Endothelial cell of umbilical vein (primary cell): ENCODE measurements at regions not wholly inside any gene's neighbourhood (a gene's known extent, or its start where the extent isn't known, plus 50 kb on each side); places are given as distances from the start of the nearest gene placed in this dataset.

Experiments
- BruUV-seq: library from RNA; stranded (reverse); fragments of 400-500 nt; replicated peaks from 2 replicates; lab custom pipeline; 2021; lab: Mats Ljungman, UMichigan
- CTCF ChIA-PET: fragments of 300-600, 350-600 bp; sonication (Branson Sonifier 250); formaldehyde crosslinking; loops from one replicate; lab custom pipeline; 2021; ENCODE audit warnings: antibody characterized with exemption, inconsistent platforms; lab: Charles Lee
- POLR2A ChIA-PET: fragments of 300-600, 350-600 bp; sonication (Branson Sonifier 250); formaldehyde crosslinking; loops from one replicate; lab custom pipeline; 2021; ENCODE audit warnings: antibody characterized with exemption, inconsistent platforms; lab: Charles Lee
- DNase-seq: peaks from one replicate; pipeline ENCODE4 v3.0.0-alpha.2; 2011; ENCODE audit warnings: low read depth, low spot score
- FAIRE-seq: peaks from 2 replicates; lab custom pipeline; 2011; peaks lifted over from hg19 to GRCh38; lab: Jason Lieb, UNC
- H2AFZ ChIP-seq: 2 replicates; pipeline ENCODE4 v1.6.0; 2012; ENCODE audit warnings: low read depth, low read length, control low read depth, inconsistent platforms
- H3K27ac ChIP-seq: 2 replicates; pipeline ENCODE4 v1.5.1; 2011; ENCODE audit warnings: low read depth, mild to moderate bottlenecking, control low read depth, low read length, moderate library complexity; ENCODE audit not compliant: insufficient read depth
- H3K27me3 ChIP-seq, 2 experiments: 2 replicates each; pipeline versions ENCODE4 v1.6.0 to v1.6.1; 2011; ENCODE audit warnings: low read length in 2 of 2, mixed read lengths in 1 of 2; ENCODE audit not compliant: control insufficient read depth in 2 of 2, insufficient read depth in 2 of 2
- H3K36me3 ChIP-seq, 2 experiments: 2 replicates in 1 of 2; 3 replicates in 1 of 2; pipeline ENCODE4 v1.5.1; 2011; ENCODE audit warnings: low read length in 2 of 2, mild to moderate bottlenecking in 1 of 2, moderate library complexity in 1 of 2; ENCODE audit not compliant: control insufficient read depth in 2 of 2, insufficient read depth in 2 of 2; ENCODE audit errors: extremely low read depth in 1 of 2
- H3K4me1 ChIP-seq: 3 replicates; pipeline ENCODE4 v1.5.1; 2011; ENCODE audit warnings: mild to moderate bottlenecking, low read length; ENCODE audit not compliant: control insufficient read depth, insufficient read depth; ENCODE audit errors: extremely low read depth
- H3K4me2 ChIP-seq: 2 replicates; pipeline ENCODE4 v1.6.1; 2011; ENCODE audit warnings: low read length, control low read depth, mixed read lengths; ENCODE audit not compliant: insufficient read depth
- H3K4me3 ChIP-seq, 3 experiments: fragments of 200-600 bp in 1 of 3; sonication (generic), shearing (Covaris generic) in 1 of 3; replicated peaks in 1 of 3; 2 replicates each; pipeline ENCODE4 v1.5.1; 2011 to 2016; ENCODE audit warnings: control low read depth in 3 of 3, low read length in 3 of 3, mild to moderate bottlenecking in 2 of 3, inconsistent platforms in 1 of 3, low read depth in 1 of 3, moderate library complexity in 1 of 3; ENCODE audit not compliant: insufficient read depth in 1 of 3
- H3K79me2 ChIP-seq: 2 replicates; pipeline ENCODE4 v1.6.0; 2012; ENCODE audit warnings: low read length, inconsistent platforms; ENCODE audit not compliant: control insufficient read depth, insufficient read depth
- H3K9ac ChIP-seq: replicated peaks from 2 replicates; pipeline ENCODE3; 2011; ENCODE audit warnings: low read length, control low read depth; ENCODE audit not compliant: insufficient read depth; ENCODE audit errors: extremely low read depth
- H3K9me1 ChIP-seq: replicated peaks from 3 replicates; pipeline ENCODE4 v1.6.0; 2011; ENCODE audit warnings: mild to moderate bottlenecking, low read length; ENCODE audit not compliant: control insufficient read depth, insufficient read depth; ENCODE audit errors: extremely low read depth
- H3K9me3 ChIP-seq: replicated peaks from 2 replicates; pipeline ENCODE4 v1.5.1; 2012; ENCODE audit warnings: low read length, inconsistent platforms; ENCODE audit not compliant: control insufficient read depth, insufficient read depth
- H4K20me1 ChIP-seq: replicated peaks from 2 replicates; pipeline ENCODE3; 2011; ENCODE audit warnings: mild to moderate bottlenecking, low read length; ENCODE audit not compliant: control insufficient read depth, insufficient read depth; ENCODE audit errors: extremely low read depth
- CTCF ChIP-seq, 2 donors: IDR thresholded peaks; 1 replicate in 1 of 2; 2 replicates in 1 of 2; pipeline ENCODE4 v1.5.1; 2011; ENCODE audit warnings: low read length in 2 of 2, mild to moderate bottlenecking in 2 of 2, moderate library complexity in 2 of 2, control low read depth in 1 of 2, inconsistent platforms in 1 of 2, low read depth in 1 of 2; ENCODE audit not compliant: insufficient read depth in 1 of 2; ENCODE audit errors: extremely low read depth in 1 of 2
- MAX ChIP-seq: IDR thresholded peaks from 2 replicates; pipeline ENCODE4 v1.6.1; 2011; ENCODE audit not compliant: insufficient read depth, insufficient read length
- MYC ChIP-seq: IDR thresholded peaks from one replicate; pipeline ENCODE4 v1.6.1; 2011; ENCODE audit warnings: mild to moderate bottlenecking, low read depth, low read length
- dilution Hi-C: fragments of 300-500 bp; cut with MboI; formaldehyde crosslinking; loops from one replicate; pipeline ENCODE4 v1.15.0; 2019; ENCODE audit warnings: low sequenced_read_pairs; ENCODE audit not compliant: extremely low pct_ligation_motif_present
- intact Hi-C: fragments of 100-400 bp; cut with micrococcal nuclease; formaldehyde crosslinking; loops from one replicate; pipeline ENCODE4 v1.10.0; 2022

GRCh38 chr22:48494256-48494967, 1333.3 kb downstream of the BRD1 start:
- Histone ChIP-seq H3K9me3 (no peaks in the 10 kb centered on the region), H4K20me1 (no peaks in the 10 kb centered on the region), H2AFZ (no peak overlapping the region), H3K36me3 (no peaks in the 10 kb centered on the region), H3K79me2 (no peaks in the 10 kb centered on the region), H3K4me3 (no peak overlapping the region), H3K9me1 (no peaks in the 10 kb centered on the region), H3K4me1 (no peaks in the 10 kb centered on the region), H3K9ac (no peak overlapping the region), H3K4me2 (no peak overlapping the region), H3K27ac (no peak overlapping the region), H3K27me3 (peaks cover 15 to 21% of the 10 kb centered on the region in 2 experiments)
- TF ChIP-seq MAX: no peak
- no peak for TF ChIP-seq CTCF (IDR thresholded peaks at IDR 0.05; ENCODE audit: extremely low read depth in 1 of 2, insufficient read depth in 1 of 2, low read depth in 1 of 2, low read length in 2 of 2)
- intact Hi-C loops: no loop called here
- no peak for FAIRE-seq
- DNase-seq: no peak
- ChIA-PET POLR2A (no interaction called here), CTCF (interaction anchor here (4.9 kb wide), 1 partner anchor 1649 kb away, joined by 82 read pairs; no protein-coding TSS in a partner anchor)
- dilution Hi-C loops: no loop called here
- BruUV-seq: no TSS peak

DNA sequence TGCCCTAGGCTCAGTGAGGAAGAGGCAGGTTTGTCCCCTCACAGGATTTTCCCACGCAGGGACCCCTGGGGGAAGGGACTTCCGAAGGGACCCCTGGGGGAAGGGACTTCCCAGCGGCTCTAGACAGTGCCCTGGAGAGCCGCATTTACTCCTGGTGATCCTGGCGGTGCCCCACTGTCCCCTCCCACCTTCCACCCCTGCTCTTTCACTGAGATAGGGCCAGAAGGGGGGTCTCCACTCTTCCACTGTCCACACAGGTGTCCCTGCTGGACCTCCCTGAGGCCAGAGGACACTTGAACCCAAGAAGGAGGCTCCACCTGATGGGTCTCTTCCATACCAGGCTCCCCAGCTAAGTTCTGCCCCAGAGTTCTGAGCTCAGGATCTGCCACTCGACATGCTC, 1333.9 kb downstream of the BRD1 start:
- dilution Hi-C loops: no loop called here
- H3K9me1 ChIP-seq: no peaks in the 10 kb centered on the region
- intact Hi-C loops: no loop called here

More for the DNA sequence above, 1333.9 kb downstream of the BRD1 start:
- H2AFZ ChIP-seq: no peak overlapping the region
- ChIA-PET POLR2A (no interaction called here), CTCF (interaction anchor here (1.1 to 4.9 kb wide), 6 partner anchors 1231 to 1930 kb away, joined by 3 to 82 read pairs (median 10); no protein-coding TSS in a partner anchor)
- BruUV-seq: no TSS peak
- H4K20me1 ChIP-seq: no peaks in the 10 kb centered on the region
- H3K27ac ChIP-seq: no peak overlapping the region
- TF ChIP-seq MAX: no peak
- TF ChIP-seq CTCF (IDR thresholded peaks at IDR 0.05; ENCODE audit: extremely low read depth in 1 of 2, insufficient read depth in 1 of 2, low read depth in 1 of 2, low read length in 2 of 2): no peak
- no peak for TF ChIP-seq MYC
- no peak overlapping the region for H3K4me2 ChIP-seq
- H3K4me1 ChIP-seq: no peaks in the 10 kb centered on the region
- peaks cover 16 to 24% of the 10 kb centered on the region in 2 experiments for H3K27me3 ChIP-seq
- H3K9me3 ChIP-seq: no peaks in the 10 kb centered on the region
- no peaks in the 10 kb centered on the region for H3K36me3 ChIP-seq
- H3K79me2 ChIP-seq: no peaks in the 10 kb centered on the region
- no peak overlapping the region for H3K9ac ChIP-seq
- DNase-seq (no peak), FAIRE-seq (no peak)
- H3K4me3 ChIP-seq: no peak overlapping the region
